H1 (cell line): ENCODE measurements at regions not wholly inside any gene's neighbourhood (a gene's known extent, or its start where the extent isn't known, plus 50 kb on each side); places are given as distances from the start of the nearest gene placed in this dataset.

Experiments
- CTCF ChIA-PET: fragments of 300-600 bp; sonication (Branson Sonifier 250); formaldehyde crosslinking; loops from one replicate; lab custom pipeline; 2021; ENCODE audit not compliant: partially characterized antibody; lab: Charles Lee
- POLR2A ChIA-PET: fragments of 300-600 bp; sonication (Branson Sonifier 250); formaldehyde crosslinking; loops from one replicate; lab custom pipeline; 2021; ENCODE audit warnings: inconsistent platforms; ENCODE audit not compliant: partially characterized antibody; lab: Charles Lee
- DNase-seq, 2 experiments: peaks; one replicate each; pipeline versions ENCODE4 v3.0.0 to v3.0.0-alpha.2; 2010 to 2022; ENCODE audit warnings: low spot score in 2 of 2, low read depth in 1 of 2, mixed read lengths in 1 of 2
- FAIRE-seq: peaks from 2 replicates; lab custom pipeline; 2011; peaks lifted over from hg19 to GRCh38; lab: Jason Lieb, UNC
- H2AFZ ChIP-seq: 2 replicates; pipeline ENCODE4 v1.8.1; 2012; ENCODE audit warnings: low read length, inconsistent platforms
- H2AK5ac ChIP-seq: 2 replicates; pipeline ENCODE4 v1.6.1; 2013; ENCODE audit warnings: low read depth, low read length
- H2BK120ac ChIP-seq: replicated peaks from 2 replicates; pipeline ENCODE3; 2013; ENCODE audit warnings: low read depth, low read length, inconsistent platforms
- H2BK12ac ChIP-seq: 2 replicates; pipeline ENCODE4 v1.6.1; 2013; ENCODE audit warnings: low read depth, low read length
- H2BK15ac ChIP-seq: 2 replicates; pipeline ENCODE4 v1.6.1; 2013; ENCODE audit warnings: low read length
- H2BK20ac ChIP-seq: 2 replicates; pipeline ENCODE4 v1.6.1; 2013; ENCODE audit warnings: low read length
- H2BK5ac ChIP-seq: 2 replicates; pipeline ENCODE4 v1.6.1; 2013; ENCODE audit warnings: low read depth, low read length
- H3K14ac ChIP-seq: 2 replicates; pipeline ENCODE4 v1.6.1; 2013; ENCODE audit warnings: inconsistent platforms; ENCODE audit not compliant: insufficient read length
- H3K18ac ChIP-seq: 2 replicates; pipeline ENCODE4 v1.6.1; 2013; ENCODE audit warnings: low read length; ENCODE audit errors: extremely low read depth
- H3K23ac ChIP-seq: 2 replicates; pipeline ENCODE4 v1.6.1; 2013; ENCODE audit warnings: inconsistent platforms; ENCODE audit not compliant: insufficient read length
- H3K23me2 ChIP-seq: 2 replicates; pipeline ENCODE4 v1.6.1; 2013; ENCODE audit warnings: low read depth, low read length
- H3K27ac ChIP-seq: 2 replicates; pipeline ENCODE4 v1.6.1; 2011; ENCODE audit warnings: low read depth, low read length, inconsistent platforms
- H3K27me3 ChIP-seq, 4 experiments: replicated peaks in 1 of 4; 1 replicate in 1 of 4; 2 replicates in 3 of 4; pipeline versions ENCODE4 v1.6.1 to v1.8.1; 2011 to 2013; ENCODE audit warnings: low read length in 3 of 4, mild to moderate bottlenecking in 3 of 4, inconsistent platforms in 2 of 4, mixed read lengths in 2 of 4, moderate library complexity in 1 of 4; ENCODE audit not compliant: control insufficient read depth in 3 of 4, insufficient read depth in 3 of 4; ENCODE audit errors: extremely low read depth in 1 of 4
- H3K36me3 ChIP-seq, 4 experiments: 2 replicates each; pipeline versions ENCODE4 v1.6.1 to v1.8.1; 2011 to 2013; ENCODE audit warnings: mild to moderate bottlenecking in 4 of 4, low read length in 3 of 4, moderate library complexity in 2 of 4, control low read depth in 1 of 4, inconsistent platforms in 1 of 4; ENCODE audit not compliant: insufficient read depth in 4 of 4, control insufficient read depth in 2 of 4
- H3K4ac ChIP-seq: replicated peaks from 2 replicates; pipeline ENCODE3; 2013; ENCODE audit warnings: low read length, low read depth, mixed read lengths, inconsistent platforms; ENCODE audit not compliant: insufficient read length
- H3K4me1 ChIP-seq, 4 experiments: replicated peaks in 1 of 4; 1 replicate in 1 of 4; 2 replicates in 3 of 4; pipeline versions ENCODE4 v1.6.1 to v1.8.1; 2011 to 2013; ENCODE audit warnings: low read length in 3 of 4, inconsistent platforms in 2 of 4, mixed read lengths in 1 of 4; ENCODE audit not compliant: insufficient read depth in 4 of 4, control insufficient read depth in 3 of 4
- H3K4me2 ChIP-seq, 2 experiments: 2 replicates each; pipeline versions ENCODE4 v1.6.1 to v1.8.1; 2011 to 2013; ENCODE audit warnings: low read depth in 2 of 2, low read length in 2 of 2, control low read depth in 1 of 2, inconsistent platforms in 1 of 2, mild to moderate bottlenecking in 1 of 2; ENCODE audit not compliant: insufficient read depth in 1 of 2
- H3K4me3 ChIP-seq, 4 experiments: fragments of 200-600, 300-600 bp in 1 of 4; sonication (generic), shearing (Covaris generic), sonication (Bioruptor Twin) in 1 of 4; 2 replicates each; pipeline versions ENCODE4 v1.5.1 to v1.8.1; 2011 to 2016; ENCODE audit warnings: low read length in 4 of 4, low read depth in 3 of 4, control low read depth in 2 of 4, inconsistent platforms in 2 of 4, mild to moderate bottlenecking in 2 of 4, mixed read lengths in 1 of 4, moderate library complexity in 1 of 4; ENCODE audit not compliant: insufficient read depth in 2 of 4; ENCODE audit errors: extremely low read depth in 1 of 4
- H3K56ac ChIP-seq: replicated peaks from 2 replicates; pipeline ENCODE3; 2013; ENCODE audit warnings: low read depth, mild to moderate bottlenecking, mixed read lengths, low read length, inconsistent platforms; ENCODE audit not compliant: insufficient read length
- H3K79me1 ChIP-seq: 2 replicates; pipeline ENCODE4 v1.6.1; 2013; ENCODE audit warnings: low read depth, low read length, control low read depth
- H3K79me2 ChIP-seq, 2 experiments: 2 replicates each; pipeline versions ENCODE4 v1.6.1 to v1.8.1; 2012 to 2013; ENCODE audit warnings: low read length in 2 of 2, mild to moderate bottlenecking in 2 of 2, inconsistent platforms in 1 of 2; ENCODE audit not compliant: insufficient read depth in 2 of 2, control insufficient read depth in 1 of 2
- H3K9ac ChIP-seq, 4 experiments: replicated peaks in 1 of 4; 1 replicate in 1 of 4; 2 replicates in 3 of 4; pipeline versions ENCODE4 v1.6.1 to v1.8.1; 2011 to 2013; ENCODE audit warnings: low read depth in 3 of 4, low read length in 3 of 4, control low read depth in 2 of 4, mild to moderate bottlenecking in 2 of 4, moderate library complexity in 2 of 4, inconsistent platforms in 1 of 4; ENCODE audit errors: extremely low read depth in 1 of 4
- H3K9me3 ChIP-seq, 2 experiments: 2 replicates each; pipeline versions ENCODE4 v1.6.1 to v1.8.1; 2012 to 2013; ENCODE audit warnings: mild to moderate bottlenecking in 2 of 2, moderate library complexity in 2 of 2, control low read depth in 1 of 2, inconsistent platforms in 1 of 2, low read depth in 1 of 2, low read length in 1 of 2, mixed read lengths in 1 of 2; ENCODE audit not compliant: insufficient read depth in 2 of 2
- H4K20me1 ChIP-seq, 2 experiments: replicated peaks in 1 of 2; 2 replicates each; pipeline versions ENCODE3 to v1.8.1; 2011 to 2013; ENCODE audit warnings: inconsistent platforms in 2 of 2, low read length in 2 of 2, mild to moderate bottlenecking in 1 of 2; ENCODE audit not compliant: insufficient read depth in 2 of 2, control insufficient read depth in 1 of 2
- H4K5ac ChIP-seq: 2 replicates; pipeline ENCODE4 v1.6.1; 2013; ENCODE audit warnings: low read length, low read depth, mixed read lengths, inconsistent platforms; ENCODE audit not compliant: insufficient read length
- H4K8ac ChIP-seq: 2 replicates; pipeline ENCODE4 v1.8.0; 2013; ENCODE audit warnings: mild to moderate bottlenecking, moderate library complexity, low read length, inconsistent platforms; ENCODE audit not compliant: insufficient read depth; ENCODE audit errors: extremely low read depth
- H4K91ac ChIP-seq: replicated peaks from 2 replicates; pipeline ENCODE3; 2013; ENCODE audit warnings: low read length, mixed read lengths, inconsistent platforms; ENCODE audit not compliant: insufficient read length
- WGBS, 2 experiments: shearing (Covaris generic) in 1 of 2; methylation state at CpG; one replicate each; pipeline versions ENCODE4 v1.1.6 to v1.1.7; 2013 to 2015; ENCODE audit warnings: low lambda C conversion rate in 2 of 2, mixed read lengths in 2 of 2, inconsistent platforms in 1 of 2, low coverage in 1 of 2, missing lambda C conversion rate in 1 of 2; ENCODE audit not compliant: insufficient replicate concordance in 2 of 2, insufficient coverage in 1 of 2, insufficient read length in 1 of 2; ENCODE audit errors: extremely low coverage in 1 of 2, missing lambda C conversion rate in 1 of 2; 5-methylcytosine and 5-hydroxymethylcytosine counted together

GRCh38 chr16:54568906-54569807, 282.6 kb upstream of the IRX3 start:
- ChIA-PET CTCF (no interaction called here), POLR2A (no interaction called here)
- H3K9ac ChIP-seq: no peak overlapping the region
- H2BK120ac ChIP-seq: no peak overlapping the region
- no peaks in the 10 kb centered on the region for H3K79me2 ChIP-seq
- no peak overlapping the region for H3K18ac ChIP-seq
- no peak overlapping the region for H3K4ac ChIP-seq
- H4K91ac ChIP-seq: no peak overlapping the region
- no peak for FAIRE-seq
- H2AK5ac ChIP-seq: no peak overlapping the region
- DNase-seq: no peak
- H2BK15ac ChIP-seq: no peak overlapping the region
- no peaks in the 10 kb centered on the region for H3K9me3 ChIP-seq
- no peaks in the 10 kb centered on the region for H3K27me3 ChIP-seq
- H2BK5ac ChIP-seq: no peak overlapping the region
- no peak overlapping the region for H2AFZ ChIP-seq
- H3K56ac ChIP-seq: no peak overlapping the region
- H3K23ac ChIP-seq: no peak overlapping the region
- H2BK12ac ChIP-seq: no peak overlapping the region
- H4K5ac ChIP-seq: no peak overlapping the region
- H3K4me1 ChIP-seq: no peaks in the 10 kb centered on the region
- no peak overlapping the region for H3K14ac ChIP-seq
- H3K4me3 ChIP-seq: no peak overlapping the region
- H3K27ac ChIP-seq: no peak overlapping the region
- H3K23me2 ChIP-seq: no peaks in the 10 kb centered on the region
- no peak overlapping the region for H2BK20ac ChIP-seq
- H4K20me1 ChIP-seq: no peaks in the 10 kb centered on the region
- no peak overlapping the region for H4K8ac ChIP-seq
- 90% methylated on average over 9 of the region's 9 CpGs; no CpG with 5 or more reads in 1 of the 2 experiments for whole genome bisulfite sequencing, 2 experiments
- no peak overlapping the region for H3K4me2 ChIP-seq
- H3K79me1 ChIP-seq: no peaks in the 10 kb centered on the region
- no peaks in the 10 kb centered on the region for H3K36me3 ChIP-seq
